HepG2 (cell line): ENCODE measurements at regions not wholly inside any gene's neighbourhood (a gene's known extent, or its start where the extent isn't known, plus 50 kb on each side); places are given as distances from the start of the nearest gene placed in this dataset.

Experiments
- CC2D1A ChIP-seq: sonication (generic); formaldehyde crosslinking; IDR thresholded peaks from 2 replicates; pipeline ENCODE4 v1.8.1; 2023; ENCODE audit warnings: mild to moderate bottlenecking, missing genetic modification reagents
- GLI4 ChIP-seq: sonication (generic); formaldehyde crosslinking; IDR thresholded peaks from 2 replicates; pipeline ENCODE4 v1.5.1; 2020; ENCODE audit warnings: missing genetic modification reagents, mild to moderate bottlenecking, moderate library complexity, borderline replicate concordance
- HMGA1 ChIP-seq: sonication (generic); formaldehyde crosslinking; conservative IDR thresholded peaks from 2 replicates; pipeline ENCODE4 v1.4.0; 2020; ENCODE audit warnings: missing genetic modification reagents
- HNF4A ChIP-seq: sonication (generic); formaldehyde crosslinking; IDR thresholded peaks from 2 replicates; pipeline ENCODE4 v1.4.0; 2020; ENCODE audit warnings: missing genetic modification reagents
- HOXA3 ChIP-seq: sonication (generic); formaldehyde crosslinking; IDR thresholded peaks from 2 replicates; pipeline ENCODE4 v1.5.0; 2020; ENCODE audit warnings: missing genetic modification reagents
- KMT2A ChIP-seq: sonication (generic); formaldehyde crosslinking; IDR thresholded peaks from 2 replicates; pipeline ENCODE4 v1.4.0; 2020; ENCODE audit warnings: missing genetic modification reagents
- NR2F6 ChIP-seq, 2 experiments: IDR thresholded peaks; 2 replicates each; pipeline ENCODE4 v1.6.1; 2016; ENCODE audit warnings: antibody characterized with exemption in 1 of 2, mild to moderate bottlenecking in 1 of 2
- SP4 ChIP-seq: sonication (generic); formaldehyde crosslinking; IDR thresholded peaks from 2 replicates; pipeline ENCODE4 v1.8.1; 2023; ENCODE audit warnings: mild to moderate bottlenecking, missing genetic modification reagents
- SRSF1 ChIP-seq: fragments of 200-400 bp; formaldehyde crosslinking; optimal IDR thresholded peaks from 2 replicates; pipeline ENCODE3; 2017; ENCODE audit warnings: mild to moderate bottlenecking, low read depth, low read length, moderate library complexity
- ZBTB40 ChIP-seq, 2 experiments: fragments of 450-650 bp in 1 of 2; sonication (generic) in 1 of 2; formaldehyde crosslinking in 1 of 2; IDR thresholded peaks; 2 replicates each; pipeline versions ENCODE4 v1.6.1 to v1.8.0; 2016 to 2022; ENCODE audit warnings: antibody characterized with exemption in 1 of 2, mild to moderate bottlenecking in 1 of 2, missing genetic modification reagents in 1 of 2
- ZNF180 ChIP-seq: sonication (generic); formaldehyde crosslinking; IDR thresholded peaks from 2 replicates; pipeline ENCODE4 v1.4.0; 2020; ENCODE audit warnings: low read depth, missing genetic modification reagents, borderline replicate concordance
- ZNF3 ChIP-seq: IDR thresholded peaks from 2 replicates; pipeline ENCODE4 v1.7.0; 2017; ENCODE audit warnings: inconsistent platforms
- ZNF510 ChIP-seq: sonication (generic); formaldehyde crosslinking; IDR thresholded peaks from 2 replicates; pipeline ENCODE4 v1.4.0; 2020; ENCODE audit warnings: low read depth, mild to moderate bottlenecking, missing genetic modification reagents
- ZNF552 ChIP-seq: sonication (generic); formaldehyde crosslinking; IDR thresholded peaks from 2 replicates; pipeline ENCODE4 v1.9.0; 2022; ENCODE audit warnings: missing genetic modification reagents, mild to moderate bottlenecking, borderline replicate concordance

GRCh38 chr2:62409442-62409841 is 96.6 kb downstream of the TMEM17 start (continued):
- no peak for TF ChIP-seq ZNF510
- TF ChIP-seq ZBTB40 (IDR thresholded peaks at IDR 0.05): no peak
- no peak for TF ChIP-seq ZBTB40 (CRISPR knock-in tag; IDR thresholded peaks at IDR 0.05)
- TF ChIP-seq HOXA3: no peak
- TF ChIP-seq CC2D1A (CRISPR knock-in tag): no peak
- no peak for TF ChIP-seq SRSF1
- TF ChIP-seq SP4 (CRISPR knock-in tag): no peak
- no peak for TF ChIP-seq GLI4
- TF ChIP-seq NR2F6 (IDR thresholded peaks at IDR 0.05): no peak
- no peak for TF ChIP-seq NR2F6 (CRISPR knock-in tag; IDR thresholded peaks at IDR 0.05)
- no peak for TF ChIP-seq HNF4A
- TF ChIP-seq KMT2A: no peak
- no peak for TF ChIP-seq ZNF180 (CRISPR knock-in tag)
- no peak for TF ChIP-seq ZNF3 (CRISPR knock-in tag)
- no peak for TF ChIP-seq ZNF552 (CRISPR knock-in tag)
- TF ChIP-seq HMGA1 (CRISPR knock-in tag): no peak
